Liver (tissue), 8 donors: ENCODE measurements at regions not wholly inside any gene's neighbourhood (a gene's known extent, or its start where the extent isn't known, plus 50 kb on each side); places are given as distances from the start of the nearest gene placed in this dataset.

Experiments
- DNase-seq: peaks from one replicate; pipeline ENCODE4 v3.0.0-alpha.2; 2017; ENCODE audit warnings: low spot score
- H3K27ac ChIP-seq, 2 donors: one replicate each; pipeline ENCODE4 v1.7.0; 2013; ENCODE audit warnings: inconsistent platforms in 2 of 2, low read length in 2 of 2, control low read depth in 1 of 2, low read depth in 1 of 2, mild to moderate bottlenecking in 1 of 2
- H3K27me3 ChIP-seq, 4 donors: one replicate each; pipeline versions ENCODE4 v1.6.1 to v1.7.0; 2013; ENCODE audit warnings: low read length in 3 of 4, inconsistent platforms in 1 of 4, mild to moderate bottlenecking in 1 of 4, moderate library complexity in 1 of 4; ENCODE audit not compliant: control insufficient read depth in 4 of 4, insufficient read depth in 4 of 4
- H3K36me3 ChIP-seq, 4 donors: one replicate each; pipeline versions ENCODE4 v1.6.1 to v1.7.0; 2013; ENCODE audit warnings: low read length in 3 of 4, mild to moderate bottlenecking in 3 of 4, low read depth in 1 of 4, moderate library complexity in 1 of 4; ENCODE audit not compliant: control insufficient read depth in 4 of 4, insufficient read depth in 3 of 4
- H3K4me1 ChIP-seq, 4 donors: one replicate each; pipeline versions ENCODE4 v1.6.1 to v1.7.0; 2013; ENCODE audit warnings: low read length in 3 of 4, mild to moderate bottlenecking in 3 of 4, moderate library complexity in 1 of 4; ENCODE audit not compliant: control insufficient read depth in 4 of 4, insufficient read depth in 4 of 4
- H3K4me3 ChIP-seq, 3 donors: one replicate each; pipeline versions ENCODE4 v1.6.1 to v1.7.0; 2013; ENCODE audit warnings: low read length in 3 of 3, control low read depth in 1 of 3, low read depth in 1 of 3, mild to moderate bottlenecking in 1 of 3
- H3K9ac ChIP-seq, 2 donors: one replicate each; pipeline ENCODE4 v1.7.0; 2013; ENCODE audit warnings: low read length in 2 of 2, mild to moderate bottlenecking in 2 of 2, moderate library complexity in 2 of 2, control low read depth in 1 of 2, low read depth in 1 of 2
- H3K9me3 ChIP-seq, 4 donors: one replicate each; pipeline versions ENCODE4 v1.6.1 to v1.7.0; 2013; ENCODE audit warnings: low read length in 3 of 4; ENCODE audit not compliant: control insufficient read depth in 4 of 4
- FOXA1 ChIP-seq: IDR thresholded peaks from 2 replicates; pipeline ENCODE4 v1.6.1; 2016; ENCODE audit warnings: antibody characterized with exemption
- FOXA2 ChIP-seq: IDR thresholded peaks from 2 replicates; pipeline ENCODE4 v1.6.1; 2016; ENCODE audit warnings: antibody characterized with exemption
- GABPA ChIP-seq, 2 donors: IDR thresholded peaks in 1 of 2; conservative IDR thresholded peaks in 1 of 2; 2 replicates each; pipeline ENCODE4 v1.6.1; 2016; ENCODE audit warnings: antibody characterized with exemption in 2 of 2, mild to moderate bottlenecking in 1 of 2, moderate library complexity in 1 of 2
- HNF4A ChIP-seq, 2 donors: conservative IDR thresholded peaks; 2 replicates each; pipeline ENCODE4 v1.6.1; 2016; ENCODE audit warnings: antibody characterized with exemption in 2 of 2, mild to moderate bottlenecking in 2 of 2
- HNF4G ChIP-seq: IDR thresholded peaks from 2 replicates; pipeline ENCODE4 v1.6.1; 2016; ENCODE audit warnings: antibody characterized with exemption
- JUND ChIP-seq, 2 donors: IDR thresholded peaks; 2 replicates each; pipeline ENCODE4 v1.6.1; 2016; ENCODE audit warnings: antibody characterized with exemption in 2 of 2
- NR2F2 ChIP-seq: IDR thresholded peaks from 2 replicates; pipeline ENCODE4 v1.6.1; 2016; ENCODE audit warnings: antibody characterized with exemption
- RAD21 ChIP-seq, 2 donors: IDR thresholded peaks; 2 replicates each; pipeline ENCODE4 v1.6.1; 2016; ENCODE audit warnings: antibody characterized with exemption in 2 of 2, mild to moderate bottlenecking in 2 of 2
- RXRA ChIP-seq, 2 donors: IDR thresholded peaks; 2 replicates each; pipeline ENCODE4 v1.6.1; 2017 to 2018; ENCODE audit warnings: antibody characterized with exemption in 2 of 2, mild to moderate bottlenecking in 1 of 2
- SP1 ChIP-seq: IDR thresholded peaks from 2 replicates; pipeline ENCODE4 v1.6.1; 2018; ENCODE audit warnings: antibody characterized with exemption, mild to moderate bottlenecking
- TAF1 ChIP-seq: conservative IDR thresholded peaks from 2 replicates; pipeline ENCODE4 v1.6.1; 2016; ENCODE audit warnings: antibody characterized with exemption, mild to moderate bottlenecking
- YY1 ChIP-seq: IDR thresholded peaks from 2 replicates; pipeline ENCODE4 v1.6.1; 2016; ENCODE audit warnings: antibody characterized with exemption, mild to moderate bottlenecking
- WGBS: extraction: QIAGEN DNeasy Blood & Tissue Kit; methylation state at CpG from one replicate; pipeline ENCODE4 v1.1.7; 2013; 5-methylcytosine and 5-hydroxymethylcytosine counted together
- TF ChIP-seq, protein P1 (sequence below): IDR thresholded peaks from 2 replicates; pipeline ENCODE4 v1.6.1; 2016; ENCODE audit warnings: antibody characterized with exemption, mild to moderate bottlenecking
- TF ChIP-seq, protein P2 (sequence below): fragments of 150-350 bp; IDR thresholded peaks from 2 replicates; pipeline ENCODE4 v1.5.1; 2017; ENCODE audit warnings: improper control_type of control experiment, low read depth, low read length; ENCODE audit not compliant: missing input control
- TF ChIP-seq, protein P3 (sequence below): IDR thresholded peaks from 2 replicates; pipeline ENCODE4 v1.6.1; 2016; ENCODE audit warnings: antibody characterized with exemption
- TF ChIP-seq, protein P4 (sequence below): IDR thresholded peaks from 2 replicates; pipeline ENCODE4 v1.6.1; 2016; ENCODE audit warnings: antibody characterized with exemption
- donor health status: healthy.
- donor health status: healthy.
- donor health status: healthy.
- donor health status: healthy.
- donor health status: healthy.

DNA sequence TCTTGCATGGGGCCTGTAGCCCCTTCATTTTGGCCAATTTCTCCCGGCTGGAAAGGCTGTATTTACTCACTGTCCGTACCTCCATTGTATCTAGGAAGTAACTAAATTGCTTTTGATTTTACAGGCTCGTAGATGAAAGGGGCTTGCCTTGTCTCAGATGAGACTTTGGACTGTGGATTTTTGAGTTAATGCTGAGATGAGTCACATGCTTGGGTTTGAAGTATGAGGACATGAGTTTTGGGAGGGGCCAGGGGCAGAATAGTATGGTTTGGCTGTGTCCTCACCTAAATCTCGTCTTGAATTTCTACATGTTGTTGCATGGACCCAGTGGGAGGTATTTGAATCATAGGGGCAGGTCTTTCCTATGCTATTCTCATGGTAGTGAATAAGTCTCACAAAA lies 407.6 kb upstream of the NDST3 start:
- no peak overlapping the region for H3K9ac ChIP-seq
- no peaks in the 10 kb centered on the region for H3K9me3 ChIP-seq
- DNase-seq, result no peak
- H3K4me1 ChIP-seq, result no peaks in the 10 kb centered on the region
- no peak overlapping the region for H3K4me3 ChIP-seq
- H3K27me3 ChIP-seq, result no peaks in the 10 kb centered on the region
- 75% methylated on average over 4 of the region's 4 CpGs for WGBS
- TF ChIP-seq, protein P1, sequence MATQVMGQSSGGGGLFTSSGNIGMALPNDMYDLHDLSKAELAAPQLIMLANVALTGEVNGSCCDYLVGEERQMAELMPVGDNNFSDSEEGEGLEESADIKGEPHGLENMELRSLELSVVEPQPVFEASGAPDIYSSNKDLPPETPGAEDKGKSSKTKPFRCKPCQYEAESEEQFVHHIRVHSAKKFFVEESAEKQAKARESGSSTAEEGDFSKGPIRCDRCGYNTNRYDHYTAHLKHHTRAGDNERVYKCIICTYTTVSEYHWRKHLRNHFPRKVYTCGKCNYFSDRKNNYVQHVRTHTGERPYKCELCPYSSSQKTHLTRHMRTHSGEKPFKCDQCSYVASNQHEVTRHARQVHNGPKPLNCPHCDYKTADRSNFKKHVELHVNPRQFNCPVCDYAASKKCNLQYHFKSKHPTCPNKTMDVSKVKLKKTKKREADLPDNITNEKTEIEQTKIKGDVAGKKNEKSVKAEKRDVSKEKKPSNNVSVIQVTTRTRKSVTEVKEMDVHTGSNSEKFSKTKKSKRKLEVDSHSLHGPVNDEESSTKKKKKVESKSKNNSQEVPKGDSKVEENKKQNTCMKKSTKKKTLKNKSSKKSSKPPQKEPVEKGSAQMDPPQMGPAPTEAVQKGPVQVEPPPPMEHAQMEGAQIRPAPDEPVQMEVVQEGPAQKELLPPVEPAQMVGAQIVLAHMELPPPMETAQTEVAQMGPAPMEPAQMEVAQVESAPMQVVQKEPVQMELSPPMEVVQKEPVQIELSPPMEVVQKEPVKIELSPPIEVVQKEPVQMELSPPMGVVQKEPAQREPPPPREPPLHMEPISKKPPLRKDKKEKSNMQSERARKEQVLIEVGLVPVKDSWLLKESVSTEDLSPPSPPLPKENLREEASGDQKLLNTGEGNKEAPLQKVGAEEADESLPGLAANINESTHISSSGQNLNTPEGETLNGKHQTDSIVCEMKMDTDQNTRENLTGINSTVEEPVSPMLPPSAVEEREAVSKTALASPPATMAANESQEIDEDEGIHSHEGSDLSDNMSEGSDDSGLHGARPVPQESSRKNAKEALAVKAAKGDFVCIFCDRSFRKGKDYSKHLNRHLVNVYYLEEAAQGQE, result no peak
- TF ChIP-seq TAF1 (no peak), RXRA (IDR thresholded peaks at IDR 0.05) (no peak), RAD21 (IDR thresholded peaks at IDR 0.05) (no peak), HNF4A (conservative IDR thresholded peaks at IDR 0.05) (no peak), GABPA (IDR thresholded peaks at IDR 0.05 in 1 of 2, conservative IDR thresholded peaks at IDR 0.05 in 1 of 2) (no peak), FOXA1 (no peak), JUND (IDR thresholded peaks at IDR 0.05) (no peak), HNF4G (no peak)
- TF ChIP-seq, protein P2, sequence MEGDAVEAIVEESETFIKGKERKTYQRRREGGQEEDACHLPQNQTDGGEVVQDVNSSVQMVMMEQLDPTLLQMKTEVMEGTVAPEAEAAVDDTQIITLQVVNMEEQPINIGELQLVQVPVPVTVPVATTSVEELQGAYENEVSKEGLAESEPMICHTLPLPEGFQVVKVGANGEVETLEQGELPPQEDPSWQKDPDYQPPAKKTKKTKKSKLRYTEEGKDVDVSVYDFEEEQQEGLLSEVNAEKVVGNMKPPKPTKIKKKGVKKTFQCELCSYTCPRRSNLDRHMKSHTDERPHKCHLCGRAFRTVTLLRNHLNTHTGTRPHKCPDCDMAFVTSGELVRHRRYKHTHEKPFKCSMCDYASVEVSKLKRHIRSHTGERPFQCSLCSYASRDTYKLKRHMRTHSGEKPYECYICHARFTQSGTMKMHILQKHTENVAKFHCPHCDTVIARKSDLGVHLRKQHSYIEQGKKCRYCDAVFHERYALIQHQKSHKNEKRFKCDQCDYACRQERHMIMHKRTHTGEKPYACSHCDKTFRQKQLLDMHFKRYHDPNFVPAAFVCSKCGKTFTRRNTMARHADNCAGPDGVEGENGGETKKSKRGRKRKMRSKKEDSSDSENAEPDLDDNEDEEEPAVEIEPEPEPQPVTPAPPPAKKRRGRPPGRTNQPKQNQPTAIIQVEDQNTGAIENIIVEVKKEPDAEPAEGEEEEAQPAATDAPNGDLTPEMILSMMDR, result no peak
- TF ChIP-seq, protein P3, sequence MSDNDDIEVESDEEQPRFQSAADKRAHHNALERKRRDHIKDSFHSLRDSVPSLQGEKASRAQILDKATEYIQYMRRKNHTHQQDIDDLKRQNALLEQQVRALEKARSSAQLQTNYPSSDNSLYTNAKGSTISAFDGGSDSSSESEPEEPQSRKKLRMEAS, result no peak
- no peaks in the 10 kb centered on the region for H3K36me3 ChIP-seq
- no peak overlapping the region for H3K27ac ChIP-seq

DNA sequence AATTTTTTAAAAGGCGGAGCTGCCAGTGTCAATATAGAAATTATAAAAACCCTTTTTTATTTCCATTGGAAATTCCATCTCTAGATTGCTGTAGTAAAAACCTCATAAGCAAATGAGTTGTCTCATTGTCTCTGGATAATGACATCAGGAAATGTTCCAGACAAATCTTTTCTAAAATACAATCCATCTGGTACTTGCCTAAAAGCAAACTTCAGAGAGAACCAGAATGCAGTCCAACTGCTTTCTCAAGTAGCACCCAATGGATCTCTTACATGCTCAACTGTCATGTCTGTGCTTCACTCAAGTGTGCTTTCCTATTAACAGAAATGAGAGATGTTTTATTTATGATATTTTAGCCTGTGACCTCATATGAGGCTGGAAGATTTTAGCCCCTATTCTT lies 399.6 kb upstream of the NDST3 start:
- DNase-seq, result no peak
- Histone ChIP-seq H3K27ac (no peak overlapping the region), H3K4me1 (no peaks in the 10 kb centered on the region), H3K9me3 (no peaks in the 10 kb centered on the region), H3K27me3 (no peaks in the 10 kb centered on the region), H3K36me3 (no peaks in the 10 kb centered on the region), H3K9ac (no peak overlapping the region), H3K4me3 (no peak overlapping the region)
- no peak for TF ChIP-seq TAF1
- no peak for TF ChIP-seq NR2F2
- no peak for TF ChIP-seq FOXA2
- TF ChIP-seq HNF4A (conservative IDR thresholded peaks at IDR 0.05), result no peak
- WGBS, result 74% methylated on average over 1 of the region's 1 CpG

DNA sequence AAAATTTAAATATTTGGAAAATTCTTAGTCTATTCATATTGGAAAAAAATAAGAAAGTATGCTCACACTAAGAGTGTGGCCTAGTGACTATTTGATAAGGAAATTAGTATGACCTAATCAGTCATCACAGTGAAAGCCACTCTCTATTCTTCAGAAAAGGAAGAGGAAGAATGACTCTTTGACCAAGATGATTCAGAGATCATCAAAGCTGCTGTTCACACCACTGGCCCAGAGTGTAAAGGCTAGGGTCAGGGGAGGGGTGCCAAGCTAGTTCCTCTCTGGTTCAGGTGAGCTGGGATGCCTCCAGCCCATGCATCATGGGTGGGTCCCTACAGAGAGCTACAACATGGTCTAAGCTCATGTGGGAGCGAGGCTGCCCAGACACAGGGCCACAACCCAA lies 396.9 kb upstream of the NDST3 start:
- WGBS, result 81% methylated on average over 1 of the region's 1 CpG
- Histone ChIP-seq H3K9me3 (no peaks in the 10 kb centered on the region), H3K27ac (no peak overlapping the region), H3K4me1 (no peaks in the 10 kb centered on the region), H3K36me3 (no peaks in the 10 kb centered on the region), H3K9ac (no peak overlapping the region), H3K27me3 (no peaks in the 10 kb centered on the region), H3K4me3 (no peak overlapping the region)
- no peak for DNase-seq
- no peak for TF ChIP-seq RAD21 (IDR thresholded peaks at IDR 0.05)
- no peak for TF ChIP-seq FOXA2
- no peak for TF ChIP-seq HNF4A (conservative IDR thresholded peaks at IDR 0.05)
- TF ChIP-seq FOXA1, result no peak
- TF ChIP-seq JUND (IDR thresholded peaks at IDR 0.05), result no peak
- TF ChIP-seq NR2F2, result no peak
- no peak for TF ChIP-seq SP1
- TF ChIP-seq, protein P1, result no peak
- no peak for TF ChIP-seq YY1
- TF ChIP-seq, protein P4, sequence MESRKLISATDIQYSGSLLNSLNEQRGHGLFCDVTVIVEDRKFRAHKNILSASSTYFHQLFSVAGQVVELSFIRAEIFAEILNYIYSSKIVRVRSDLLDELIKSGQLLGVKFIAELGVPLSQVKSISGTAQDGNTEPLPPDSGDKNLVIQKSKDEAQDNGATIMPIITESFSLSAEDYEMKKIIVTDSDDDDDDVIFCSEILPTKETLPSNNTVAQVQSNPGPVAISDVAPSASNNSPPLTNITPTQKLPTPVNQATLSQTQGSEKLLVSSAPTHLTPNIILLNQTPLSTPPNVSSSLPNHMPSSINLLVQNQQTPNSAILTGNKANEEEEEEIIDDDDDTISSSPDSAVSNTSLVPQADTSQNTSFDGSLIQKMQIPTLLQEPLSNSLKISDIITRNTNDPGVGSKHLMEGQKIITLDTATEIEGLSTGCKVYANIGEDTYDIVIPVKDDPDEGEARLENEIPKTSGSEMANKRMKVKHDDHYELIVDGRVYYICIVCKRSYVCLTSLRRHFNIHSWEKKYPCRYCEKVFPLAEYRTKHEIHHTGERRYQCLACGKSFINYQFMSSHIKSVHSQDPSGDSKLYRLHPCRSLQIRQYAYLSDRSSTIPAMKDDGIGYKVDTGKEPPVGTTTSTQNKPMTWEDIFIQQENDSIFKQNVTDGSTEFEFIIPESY, result no peak
- TF ChIP-seq, protein P3, result no peak
- no peak for TF ChIP-seq GABPA (IDR thresholded peaks at IDR 0.05 in 1 of 2, conservative IDR thresholded peaks at IDR 0.05 in 1 of 2)
- no peak for TF ChIP-seq TAF1
- TF ChIP-seq HNF4G, result no peak
